ENCODE measurements at regions not wholly inside any gene's neighbourhood (a gene's known extent, or its start where the extent isn't known, plus 50 kb on each side); places are given as distances from the start of the nearest gene placed in this dataset.

DNA sequence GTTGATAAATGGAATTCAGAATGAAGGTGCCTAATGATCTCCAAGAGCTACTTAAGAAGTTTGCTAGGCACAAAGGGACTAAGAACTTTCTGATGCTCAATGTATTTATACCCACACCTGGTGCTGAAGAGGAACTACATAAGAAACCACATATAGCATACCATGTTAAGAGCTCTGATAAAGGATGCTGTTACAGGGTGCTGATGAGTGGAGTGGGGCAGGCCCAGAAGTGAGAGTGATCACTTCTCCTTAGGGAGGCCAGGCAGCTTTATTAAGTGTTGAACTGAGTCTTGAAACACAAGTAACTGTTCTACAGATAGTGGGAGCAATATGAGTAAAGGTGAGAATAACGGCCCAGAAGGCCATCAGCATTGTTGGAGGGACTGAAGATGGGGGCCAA, 68.3 kb upstream of the CHRDL1 start:
- no peak for DNase-seq (ENCODE audit: low read depth in 1 of 2, low spot score in 1 of 2)

- DNase-seq (ENCODE audit: low read depth in 1 of 2, low spot score in 1 of 2), result no peak
These were observed 62.9 kb upstream of the CHRDL1 start for GRCh38 chrX:110858565-110858964.

DNA sequence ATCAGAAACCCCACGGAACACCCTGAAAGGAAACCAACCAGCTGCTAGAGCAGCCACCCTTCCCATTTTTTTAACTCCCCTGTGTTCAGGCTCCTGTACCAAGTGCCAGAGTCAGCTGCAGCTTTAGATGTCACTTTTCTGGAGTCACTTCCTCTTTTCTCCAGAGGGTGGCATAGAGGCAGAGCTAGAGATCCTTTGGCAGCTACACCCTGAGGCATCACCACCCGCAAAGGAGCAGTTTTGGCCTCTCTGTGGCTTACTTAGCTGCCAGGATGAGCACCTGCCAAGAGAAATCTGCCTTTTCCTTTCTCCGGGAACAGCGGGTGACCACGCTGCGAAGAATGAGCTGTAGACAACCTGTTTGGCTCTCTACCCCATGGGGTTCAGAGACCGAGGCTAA, 58.0 kb upstream of the CHRDL1 start:
- DNase-seq (ENCODE audit: low read depth in 1 of 2, low spot score in 1 of 2), result no peak

- DNase-seq (ENCODE audit: low read depth in 1 of 2, low spot score in 1 of 2), result no peak
These were observed 56.6 kb upstream of the CHRDL1 start for GRCh38 chrX:110852180-110852579.

- DNase-seq (ENCODE audit: low read depth in 1 of 2, low spot score in 1 of 2), result no peak
These were observed 56.2 kb upstream of the CHRDL1 start for GRCh38 chrX:110851780-110852179.

DNA sequence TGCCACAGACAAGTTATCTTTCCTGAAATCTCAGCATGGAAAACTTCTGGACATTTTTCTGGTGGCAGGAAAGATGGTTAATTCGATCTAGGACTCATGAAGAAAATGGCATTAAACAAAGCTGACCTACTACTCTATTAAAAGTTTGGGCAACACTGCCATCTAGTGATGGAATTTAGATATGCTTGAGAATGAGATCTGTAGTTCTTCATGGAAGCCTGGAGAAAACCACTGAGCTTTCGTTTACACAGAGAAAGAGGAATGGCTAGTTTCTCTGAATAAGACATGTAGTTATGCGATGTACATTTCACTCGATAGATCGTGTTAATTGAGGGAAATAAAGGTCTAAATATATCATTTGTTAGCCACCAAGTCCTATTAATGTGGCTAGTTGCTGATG, 51.7 kb upstream of the CHRDL1 start:
- DNase-seq (ENCODE audit: low read depth in 1 of 2, low spot score in 1 of 2), result no peak

GRCh38 chrX:110846071-110846470, 50.5 kb upstream of the CHRDL1 start:
- DNase-seq (ENCODE audit: low read depth in 1 of 2, low spot score in 1 of 2), result no peak

All from stimulated activated CD4-positive, alpha-beta T cell treated with anti-CD3 and anti-CD28 coated beads, Interleukin-15, amount 100 ng/mL, for 1 hour (primary cell).